OCI-LY7 (cell line): ENCODE measurements at regions not wholly inside any gene's neighbourhood (a gene's known extent, or its start where the extent isn't known, plus 50 kb on each side); places are given as distances from the start of the nearest gene placed in this dataset.

Experiments used
- BruUV-seq: library from RNA; stranded (reverse); fragments of 400-500 nt; replicated peaks from 2 replicates; lab custom pipeline; 2021; lab: Mats Ljungman, UMichigan
- CTCF ChIA-PET: fragments of 300-600 bp; sonication (Branson Sonifier 250); formaldehyde crosslinking; loops from one replicate; lab custom pipeline; 2022; ENCODE audit warnings: antibody characterized with exemption; ENCODE audit not compliant: unreplicated experiment; lab: Charles Lee
- POLR2A ChIA-PET: fragments of 300-600 bp; sonication (Branson Sonifier 250); formaldehyde crosslinking; loops from one replicate; lab custom pipeline; 2022; ENCODE audit warnings: antibody characterized with exemption; lab: Charles Lee
- DNase-seq: peaks from one replicate; pipeline ENCODE4 v3.0.0-alpha.2; 2015; ENCODE audit warnings: low spot score
- H2AFZ ChIP-seq: fragments of 200-600 bp; sonication (generic), shearing (Covaris generic); 2 replicates; pipeline ENCODE4 v1.6.1; 2014; ENCODE audit warnings: mild to moderate bottlenecking, antibody characterized with exemption, low read length, moderate library complexity
- H3K27ac ChIP-seq: fragments of 200-600 bp; sonication (generic); 2 replicates; pipeline ENCODE4 v1.5.1; 2014; ENCODE audit warnings: mixed run types, low read depth, mild to moderate bottlenecking, moderate library complexity, low read length, inconsistent platforms; ENCODE audit not compliant: poor library complexity, severe bottlenecking
- H3K36me3 ChIP-seq: fragments of 200-600 bp; sonication (generic); 2 replicates; pipeline ENCODE4 v1.6.1; 2014; ENCODE audit warnings: mild to moderate bottlenecking, antibody characterized with exemption, low read length, moderate library complexity, mixed read lengths; ENCODE audit not compliant: insufficient read depth
- H3K4me1 ChIP-seq: fragments of 200-600 bp; sonication (generic); 2 replicates; pipeline ENCODE4 v1.5.1; 2014; ENCODE audit warnings: mild to moderate bottlenecking, low read length; ENCODE audit not compliant: insufficient read depth, poor library complexity, severe bottlenecking
- H3K4me2 ChIP-seq: fragments of 200-600 bp; sonication (generic); 2 replicates; pipeline ENCODE4 v1.6.1; 2014; ENCODE audit warnings: mild to moderate bottlenecking, low read length
- H3K4me3 ChIP-seq: fragments of 200-600 bp; sonication (generic); 2 replicates; pipeline ENCODE4 v1.5.1; 2014; ENCODE audit warnings: mild to moderate bottlenecking, low read depth, low read length; ENCODE audit not compliant: poor library complexity, severe bottlenecking
- H3K79me2 ChIP-seq: fragments of 200-600 bp; sonication (generic); 2 replicates; pipeline ENCODE4 v1.6.1; 2016; ENCODE audit warnings: low read depth, mild to moderate bottlenecking, low read length, moderate library complexity, mixed read lengths; ENCODE audit not compliant: insufficient read depth
- H3K9me2 ChIP-seq: fragments of 200-600 bp; sonication (generic); 2 replicates; pipeline ENCODE4 v1.6.1; 2016; ENCODE audit warnings: mild to moderate bottlenecking, low read length, mixed read lengths; ENCODE audit not compliant: insufficient read depth
- H3K9me3 ChIP-seq: fragments of 200-600 bp; sonication (generic); 2 replicates; pipeline ENCODE4 v1.6.1; 2014; ENCODE audit warnings: mild to moderate bottlenecking, mixed run types, low read length, mixed read lengths
- H4K20me1 ChIP-seq: fragments of 200-600 bp; sonication (generic); 2 replicates; pipeline ENCODE4 v1.6.1; 2014; ENCODE audit warnings: mild to moderate bottlenecking, antibody characterized with exemption, low read length, moderate library complexity, mixed read lengths; ENCODE audit not compliant: insufficient read depth
- CTCF ChIP-seq: fragments of 200-600 bp; sonication (generic); conservative IDR thresholded peaks from 2 replicates; pipeline ENCODE4 v1.5.1; 2014; ENCODE audit warnings: mild to moderate bottlenecking, antibody characterized with exemption, low read length, moderate library complexity, mixed read lengths
- EZH2phosphoT487 ChIP-seq: fragments of 200-600 bp; sonication (generic); IDR thresholded peaks from 2 replicates; pipeline ENCODE4 v1.6.1; 2018; ENCODE audit warnings: low read depth, borderline replicate concordance, mild to moderate bottlenecking, mixed run types, antibody characterized with exemption, low read length, moderate library complexity, mixed read lengths
- intact Hi-C: fragments of 100-400 bp; cut with micrococcal nuclease; formaldehyde crosslinking; loops from one replicate; pipeline ENCODE4 v1.10.0; 2022; ENCODE audit not compliant: unreplicated experiment

GRCh38 chr4:148814030-148814429 is 371.8 kb upstream of the NR3C2 start:
- Histone ChIP-seq H2AFZ (no peak overlapping the region), H3K27ac (no peak overlapping the region), H3K4me2 (no peak overlapping the region), H3K9me3 (no peaks in the 10 kb centered on the region), H4K20me1 (no peaks in the 10 kb centered on the region), H3K9me2 (no peaks in the 10 kb centered on the region), H3K4me3 (no peak overlapping the region), H3K36me3 (no peaks in the 10 kb centered on the region), H3K79me2 (no peaks in the 10 kb centered on the region), H3K4me1 (no peaks in the 10 kb centered on the region)
- ChIA-PET CTCF (no interaction called here), POLR2A (interaction anchor here (1.2 kb wide), 1 partner anchor 11 kb away, joined by 3 read pairs; no protein-coding TSS in a partner anchor)
- BruUV-seq, result no TSS peak
- no peak for TF ChIP-seq CTCF
- no peak for TF ChIP-seq EZH2phosphoT487
- DNase-seq, result no peak
- intact Hi-C loops, result no loop called here

DNA sequence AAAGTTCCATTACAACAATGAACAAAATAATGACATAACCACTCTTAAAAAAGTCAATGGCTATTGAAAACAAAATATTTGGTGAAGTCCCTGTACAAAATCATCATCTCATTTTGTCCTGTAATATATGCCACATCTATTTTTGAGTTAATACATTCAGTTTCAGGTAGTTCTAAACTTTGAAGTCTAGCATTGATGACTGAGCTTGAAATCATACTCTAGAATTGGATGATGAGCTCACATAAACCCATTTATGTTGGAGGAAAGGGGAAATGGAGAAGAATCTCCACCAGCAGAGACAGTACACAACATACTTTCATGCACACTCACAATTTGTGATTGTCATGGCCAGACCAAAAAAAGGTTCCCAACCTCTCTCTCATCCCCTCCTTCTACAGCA is 371.1 kb upstream of the NR3C2 start:
- Histone ChIP-seq H3K4me3 (no peak overlapping the region), H4K20me1 (no peaks in the 10 kb centered on the region), H3K36me3 (no peaks in the 10 kb centered on the region), H3K4me1 (no peaks in the 10 kb centered on the region), H2AFZ (no peak overlapping the region), H3K9me3 (no peaks in the 10 kb centered on the region), H3K4me2 (no peak overlapping the region), H3K27ac (no peak overlapping the region), H3K9me2 (no peaks in the 10 kb centered on the region), H3K79me2 (no peaks in the 10 kb centered on the region)
- no TSS peak for BruUV-seq
- DNase-seq, result no peak
- CTCF ChIA-PET, result no interaction called here
- TF ChIP-seq EZH2phosphoT487 (no peak), CTCF (no peak)
- POLR2A ChIA-PET, result interaction anchor here (1.2 kb wide), 1 partner anchor 10 kb away, joined by 3 read pairs; no protein-coding TSS in a partner anchor
- intact Hi-C loops, result no loop called here

GRCh38 chr4:148812101-148812500 is 369.9 kb upstream of the NR3C2 start:
- intact Hi-C loops, result no loop called here
- no peaks in the 10 kb centered on the region for H3K9me2 ChIP-seq
- CTCF ChIA-PET, result no interaction called here
- H3K36me3 ChIP-seq, result no peaks in the 10 kb centered on the region
- no TSS peak for BruUV-seq
- DNase-seq, result no peak
- no peak overlapping the region for H3K4me3 ChIP-seq
- H3K79me2 ChIP-seq, result no peaks in the 10 kb centered on the region
- H4K20me1 ChIP-seq, result no peaks in the 10 kb centered on the region
- no peak overlapping the region for H3K27ac ChIP-seq
- no peak overlapping the region for H3K4me2 ChIP-seq
- no peak overlapping the region for H2AFZ ChIP-seq
- TF ChIP-seq EZH2phosphoT487 (no peak), CTCF (no peak)
- POLR2A ChIA-PET, result interaction anchor here (0.6 kb wide), 1 partner anchor 862 kb away, joined by 3 read pairs; no protein-coding TSS in a partner anchor
- H3K9me3 ChIP-seq, result no peaks in the 10 kb centered on the region
- H3K4me1 ChIP-seq, result no peaks in the 10 kb centered on the region
